ENCODE measurements at regions not wholly inside any gene's neighbourhood (a gene's known extent, or its start where the extent isn't known, plus 50 kb on each side); places are given as distances from the start of the nearest gene placed in this dataset.

DNA sequence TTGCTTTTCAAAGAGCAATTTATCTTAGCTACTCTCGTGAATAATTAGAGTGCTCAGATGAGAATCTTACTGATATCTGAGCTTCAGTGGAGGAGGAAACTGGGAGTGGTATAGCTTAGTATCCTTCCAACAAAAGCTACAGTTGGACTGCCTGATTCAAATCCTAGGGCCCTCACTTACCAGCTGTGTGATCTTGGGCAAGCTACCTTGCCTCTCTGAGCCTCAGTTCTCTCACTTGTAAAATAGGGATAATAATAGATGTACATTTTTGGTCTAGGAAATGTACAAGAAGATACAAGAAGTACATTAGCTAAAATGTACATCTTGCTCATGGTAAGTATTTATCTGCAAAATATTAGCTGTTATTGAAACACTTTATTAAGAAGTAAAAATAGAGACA lies 502.0 kb downstream of the HAPSTR1 start:
- TF ChIP-seq, protein P1, sequence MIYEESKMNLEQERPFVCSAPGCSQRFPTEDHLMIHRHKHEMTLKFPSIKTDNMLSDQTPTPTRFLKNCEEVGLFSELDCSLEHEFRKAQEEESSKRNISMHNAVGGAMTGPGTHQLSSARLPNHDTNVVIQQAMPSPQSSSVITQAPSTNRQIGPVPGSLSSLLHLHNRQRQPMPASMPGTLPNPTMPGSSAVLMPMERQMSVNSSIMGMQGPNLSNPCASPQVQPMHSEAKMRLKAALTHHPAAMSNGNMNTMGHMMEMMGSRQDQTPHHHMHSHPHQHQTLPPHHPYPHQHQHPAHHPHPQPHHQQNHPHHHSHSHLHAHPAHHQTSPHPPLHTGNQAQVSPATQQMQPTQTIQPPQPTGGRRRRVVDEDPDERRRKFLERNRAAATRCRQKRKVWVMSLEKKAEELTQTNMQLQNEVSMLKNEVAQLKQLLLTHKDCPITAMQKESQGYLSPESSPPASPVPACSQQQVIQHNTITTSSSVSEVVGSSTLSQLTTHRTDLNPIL (CRISPR knock-in tag; IDR thresholded peaks at IDR 0.05; ENCODE audit: low read depth), result no peak
- TF ChIP-seq, protein P2, sequence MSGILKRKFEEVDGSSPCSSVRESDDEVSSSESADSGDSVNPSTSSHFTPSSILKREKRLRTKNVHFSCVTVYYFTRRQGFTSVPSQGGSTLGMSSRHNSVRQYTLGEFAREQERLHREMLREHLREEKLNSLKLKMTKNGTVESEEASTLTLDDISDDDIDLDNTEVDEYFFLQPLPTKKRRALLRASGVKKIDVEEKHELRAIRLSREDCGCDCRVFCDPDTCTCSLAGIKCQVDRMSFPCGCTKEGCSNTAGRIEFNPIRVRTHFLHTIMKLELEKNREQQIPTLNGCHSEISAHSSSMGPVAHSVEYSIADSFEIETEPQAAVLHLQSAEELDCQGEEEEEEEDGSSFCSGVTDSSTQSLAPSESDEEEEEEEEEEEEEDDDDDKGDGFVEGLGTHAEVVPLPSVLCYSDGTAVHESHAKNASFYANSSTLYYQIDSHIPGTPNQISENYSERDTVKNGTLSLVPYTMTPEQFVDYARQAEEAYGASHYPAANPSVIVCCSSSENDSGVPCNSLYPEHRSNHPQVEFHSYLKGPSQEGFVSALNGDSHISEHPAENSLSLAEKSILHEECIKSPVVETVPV (CRISPR knock-in tag; IDR thresholded peaks at IDR 0.05), result no peak
- TF ChIP-seq ARNTL (CRISPR knock-in tag; IDR thresholded peaks at IDR 0.05; ENCODE audit: borderline replicate concordance, low read depth) (no peak), CSDC2 (CRISPR knock-in tag; IDR thresholded peaks at IDR 0.05) (no peak), RARB (CRISPR knock-in tag; IDR thresholded peaks at IDR 0.05) (no peak), ZFP3 (CRISPR knock-in tag; IDR thresholded peaks at IDR 0.05) (no peak), SNAI2 (CRISPR knock-in tag; IDR thresholded peaks at IDR 0.05) (no peak), ZNF70 (CRISPR knock-in tag; IDR thresholded peaks at IDR 0.05) (no peak), TOX (CRISPR knock-in tag; IDR thresholded peaks at IDR 0.05; ENCODE audit: borderline replicate concordance) (no peak), ZNF565 (CRISPR knock-in tag; conservative IDR thresholded peaks at IDR 0.05; ENCODE audit: low read depth) (no peak), ZC3H10 (CRISPR knock-in tag; IDR thresholded peaks at IDR 0.05) (no peak), ESRRG (CRISPR knock-in tag; IDR thresholded peaks at IDR 0.05) (no peak)
- TF ChIP-seq, protein P3, sequence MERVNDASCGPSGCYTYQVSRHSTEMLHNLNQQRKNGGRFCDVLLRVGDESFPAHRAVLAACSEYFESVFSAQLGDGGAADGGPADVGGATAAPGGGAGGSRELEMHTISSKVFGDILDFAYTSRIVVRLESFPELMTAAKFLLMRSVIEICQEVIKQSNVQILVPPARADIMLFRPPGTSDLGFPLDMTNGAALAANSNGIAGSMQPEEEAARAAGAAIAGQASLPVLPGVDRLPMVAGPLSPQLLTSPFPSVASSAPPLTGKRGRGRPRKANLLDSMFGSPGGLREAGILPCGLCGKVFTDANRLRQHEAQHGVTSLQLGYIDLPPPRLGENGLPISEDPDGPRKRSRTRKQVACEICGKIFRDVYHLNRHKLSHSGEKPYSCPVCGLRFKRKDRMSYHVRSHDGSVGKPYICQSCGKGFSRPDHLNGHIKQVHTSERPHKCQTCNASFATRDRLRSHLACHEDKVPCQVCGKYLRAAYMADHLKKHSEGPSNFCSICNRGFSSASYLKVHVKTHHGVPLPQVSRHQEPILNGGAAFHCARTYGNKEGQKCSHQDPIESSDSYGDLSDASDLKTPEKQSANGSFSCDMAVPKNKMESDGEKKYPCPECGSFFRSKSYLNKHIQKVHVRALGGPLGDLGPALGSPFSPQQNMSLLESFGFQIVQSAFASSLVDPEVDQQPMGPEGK (CRISPR knock-in tag; IDR thresholded peaks at IDR 0.05; ENCODE audit: borderline replicate concordance), result no peak

All from SK-N-SH treated with all-trans-retinoic acid at 6 μM for 48 hours (cell line).